Occipital lobe (tissue), 1 donor: ENCODE measurements at regions not wholly inside any gene's neighbourhood (a gene's known extent, or its start where the extent isn't known, plus 50 kb on each side); places are given as distances from the start of the nearest gene placed in this dataset.

Experiments used
- DNase-seq: peaks from one replicate; lab custom pipeline; 2025; lab: John Stamatoyannopoulos, UW

- no peak for DNase-seq
Measured at GRCh38 chr5:7012057-7012456, 298.8 kb downstream of the TENT4A start.

- no peak for DNase-seq
Measured at GRCh38 chr5:7014611-7015010, 301.4 kb downstream of the TENT4A start.

GRCh38 chr5:7015586-7016256 lies 302.5 kb downstream of the TENT4A start:
- no peak for DNase-seq

GRCh38 chr5:7016999-7017747 lies 303.9 kb downstream of the TENT4A start:
- DNase-seq, result no peak

GRCh38 chr5:7018198-7018597 lies 305.0 kb downstream of the TENT4A start:
- DNase-seq, result no peak

- no peak for DNase-seq
Measured at GRCh38 chr5:7018601-7019000, 305.4 kb downstream of the TENT4A start.

- DNase-seq, result no peak
Measured at GRCh38 chr5:7036192-7036835, 323.1 kb downstream of the TENT4A start.

- DNase-seq, result no peak
Measured at GRCh38 chr5:7039074-7039473, 325.8 kb downstream of the TENT4A start.

GRCh38 chr5:7040111-7040510 lies 326.9 kb downstream of the TENT4A start:
- DNase-seq, result no peak

GRCh38 chr5:7043797-7044196 lies 330.6 kb downstream of the TENT4A start:
- DNase-seq, result no peak

- DNase-seq, result no peak
Measured at GRCh38 chr5:7047511-7048261, 334.5 kb downstream of the TENT4A start.

- no peak for DNase-seq
Measured at GRCh38 chr5:7050986-7051385, 337.8 kb downstream of the TENT4A start.

- DNase-seq, result no peak
Measured at GRCh38 chr5:7053125-7053524, 339.9 kb downstream of the TENT4A start.

GRCh38 chr5:7053528-7054209 lies 340.4 kb downstream of the TENT4A start:
- no peak for DNase-seq

- DNase-seq, result no peak
Measured at GRCh38 chr5:7066471-7067235, 329.3 kb upstream of the ADCY2 start.

- DNase-seq, result no peak
Measured at GRCh38 chr5:7068156-7068555, 327.8 kb upstream of the ADCY2 start.

- no peak for DNase-seq
Measured at GRCh38 chr5:7068899-7069298, 327.0 kb upstream of the ADCY2 start.

- DNase-seq, result no peak
Measured at GRCh38 chr5:7072188-7072587, 323.8 kb upstream of the ADCY2 start.

GRCh38 chr5:7073666-7074065 lies 322.3 kb upstream of the ADCY2 start:
- no peak for DNase-seq

GRCh38 chr5:7074176-7074575 lies 321.8 kb upstream of the ADCY2 start:
- DNase-seq, result no peak

GRCh38 chr5:7075470-7075869 lies 320.5 kb upstream of the ADCY2 start:
- DNase-seq, result no peak
